NT2/D1 (cell line): ENCODE measurements at regions not wholly inside any gene's neighbourhood (a gene's known extent, or its start where the extent isn't known, plus 50 kb on each side); places are given as distances from the start of the nearest gene placed in this dataset.

Experiments used
- SUZ12 ChIP-seq: IDR thresholded peaks from 2 replicates; pipeline ENCODE4 v1.6.1; 2011; ENCODE audit not compliant: insufficient read length, insufficient read depth; ENCODE audit errors: extremely low read depth
- YY1 ChIP-seq: IDR thresholded peaks from 2 replicates; pipeline ENCODE4 v1.6.1; 2011; ENCODE audit not compliant: insufficient read length, insufficient read depth
- ZNF274 ChIP-seq: IDR thresholded peaks from 2 replicates; pipeline ENCODE4 v1.6.1; 2011; ENCODE audit warnings: mild to moderate bottlenecking, low read depth, low read length

- TF ChIP-seq SUZ12 (no peak), ZNF274 (no peak), YY1 (no peak)
Observed at GRCh38 chr2:138298900-138299299, 202.7 kb upstream of the SPOPL start.
